Colonic mucosa (tissue), 4 donors: ENCODE measurements at regions not wholly inside any gene's neighbourhood (a gene's known extent, or its start where the extent isn't known, plus 50 kb on each side); places are given as distances from the start of the nearest gene placed in this dataset.

Experiments
- DNase-seq: peaks from one replicate; pipeline ENCODE4 v3.0.0-alpha.2; 2020
- H3K27ac ChIP-seq: fragments of 200-600 bp; one replicate; pipeline ENCODE4 v1.8.0; 2021
- H3K27me3 ChIP-seq: fragments of 200-600 bp; one replicate; pipeline ENCODE4 v1.8.0; 2021
- H3K36me3 ChIP-seq: fragments of 200-600 bp; one replicate; pipeline ENCODE4 v1.8.0; 2021
- H3K4me1 ChIP-seq: fragments of 200-600 bp; one replicate; pipeline ENCODE4 v1.8.0; 2021; ENCODE audit warnings: mild to moderate bottlenecking
- H3K4me3 ChIP-seq: fragments of 200-600 bp; one replicate; pipeline ENCODE4 v1.8.0; 2021
- H3K9ac ChIP-seq, 2 donors: one replicate each; pipeline ENCODE4 v1.7.0; 2013; ENCODE audit warnings: control low read depth in 2 of 2, low read depth in 2 of 2, low read length in 2 of 2
- H3K9me3 ChIP-seq: fragments of 200-600 bp; one replicate; pipeline ENCODE4 v1.8.0; 2021
- CTCF ChIP-seq: fragments of 200-600 bp; IDR thresholded peaks from one replicate; pipeline ENCODE4 v1.8.0; 2022; ENCODE audit warnings: antibody characterized with exemption, mild to moderate bottlenecking
- intact Hi-C: fragments of 100-400 bp; cut with DNase I; formaldehyde crosslinking; loops from one replicate; pipeline ENCODE4 v1.14.1; 2022
- donor health status: healthy.
- donor health status: DM: no; HTN: no; CAD: no.
- donor health status: DM: no; HTN: no; CAD: no.

- Histone ChIP-seq H3K27ac (no peak overlapping the region), H3K9ac (no peak overlapping the region), H3K4me1 (no peaks in the 10 kb centered on the region), H3K9me3 (no peaks in the 10 kb centered on the region), H3K4me3 (no peak overlapping the region), H3K36me3 (no peaks in the 10 kb centered on the region), H3K27me3 (no peaks in the 10 kb centered on the region)
- DNase-seq, result no peak
- intact Hi-C loops, result no loop called here
- no peak for TF ChIP-seq CTCF
Measured at GRCh38 chr2:5039241-5039975, 652.8 kb upstream of the SOX11 start.

GRCh38 chr2:5040571-5040970 lies 651.6 kb upstream of the SOX11 start:
- TF ChIP-seq CTCF, result no peak
- H3K36me3 ChIP-seq, result no peaks in the 10 kb centered on the region
- no peak overlapping the region for H3K27ac ChIP-seq
- H3K4me3 ChIP-seq, result no peak overlapping the region
- no peaks in the 10 kb centered on the region for H3K27me3 ChIP-seq
- intact Hi-C loops, result no loop called here
- no peak for DNase-seq
- H3K9me3 ChIP-seq, result no peaks in the 10 kb centered on the region
- H3K9ac ChIP-seq, result no peak overlapping the region
- no peaks in the 10 kb centered on the region for H3K4me1 ChIP-seq

- H3K9ac ChIP-seq, result no peak overlapping the region
- no peak overlapping the region for H3K4me3 ChIP-seq
- no peaks in the 10 kb centered on the region for H3K9me3 ChIP-seq
- intact Hi-C loops, result no loop called here
- H3K36me3 ChIP-seq, result no peaks in the 10 kb centered on the region
- no peaks in the 10 kb centered on the region for H3K27me3 ChIP-seq
- no peak for DNase-seq
- H3K4me1 ChIP-seq, result no peaks in the 10 kb centered on the region
- no peak overlapping the region for H3K27ac ChIP-seq
- TF ChIP-seq CTCF, result no peak
Measured at GRCh38 chr2:5041501-5041900, 650.7 kb upstream of the SOX11 start.

- Histone ChIP-seq H3K27me3 (no peaks in the 10 kb centered on the region), H3K9me3 (no peaks in the 10 kb centered on the region), H3K36me3 (no peaks in the 10 kb centered on the region), H3K4me1 (no peaks in the 10 kb centered on the region), H3K9ac (no peak overlapping the region), H3K4me3 (no peak overlapping the region), H3K27ac (no peak overlapping the region)
- no peak for DNase-seq
- intact Hi-C loops, result no loop called here
- TF ChIP-seq CTCF, result no peak
Measured at GRCh38 chr2:5042666-5043440, 649.3 kb upstream of the SOX11 start.

- no peak for TF ChIP-seq CTCF
- H3K36me3 ChIP-seq, result no peaks in the 10 kb centered on the region
- intact Hi-C loops, result no loop called here
- H3K27me3 ChIP-seq, result no peaks in the 10 kb centered on the region
- no peak overlapping the region for H3K9ac ChIP-seq
- H3K4me1 ChIP-seq, result no peaks in the 10 kb centered on the region
- no peak overlapping the region for H3K4me3 ChIP-seq
- no peak for DNase-seq
- no peaks in the 10 kb centered on the region for H3K9me3 ChIP-seq
- H3K27ac ChIP-seq, result no peak overlapping the region
Measured at GRCh38 chr2:5051300-5051699, 640.9 kb upstream of the SOX11 start.
